ENCODE measurements at regions not wholly inside any gene's neighbourhood (a gene's known extent, or its start where the extent isn't known, plus 50 kb on each side); places are given as distances from the start of the nearest gene placed in this dataset.

DNA sequence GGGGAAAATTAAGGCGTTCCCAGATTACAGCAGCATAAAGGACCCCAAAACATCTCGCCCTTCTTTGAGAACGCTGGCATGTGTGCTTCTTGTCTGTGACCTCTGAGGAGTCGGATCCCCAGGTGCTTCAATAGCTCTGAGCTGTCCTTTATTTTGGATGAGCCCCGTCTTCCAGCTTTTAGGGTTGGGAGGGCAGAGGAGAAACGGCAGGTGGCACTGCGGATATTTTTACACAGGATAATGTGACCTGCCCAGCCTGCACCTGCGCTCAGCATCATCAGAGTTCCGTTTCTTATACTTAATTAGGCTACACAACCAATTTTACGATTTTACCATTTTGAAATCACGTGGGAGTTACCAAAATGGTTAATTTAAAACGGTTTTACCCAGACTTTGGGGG is 147.7 kb upstream of the RPS6KA2 start:
- no peak for DNase-seq (ENCODE audit: low read depth)

DNA sequence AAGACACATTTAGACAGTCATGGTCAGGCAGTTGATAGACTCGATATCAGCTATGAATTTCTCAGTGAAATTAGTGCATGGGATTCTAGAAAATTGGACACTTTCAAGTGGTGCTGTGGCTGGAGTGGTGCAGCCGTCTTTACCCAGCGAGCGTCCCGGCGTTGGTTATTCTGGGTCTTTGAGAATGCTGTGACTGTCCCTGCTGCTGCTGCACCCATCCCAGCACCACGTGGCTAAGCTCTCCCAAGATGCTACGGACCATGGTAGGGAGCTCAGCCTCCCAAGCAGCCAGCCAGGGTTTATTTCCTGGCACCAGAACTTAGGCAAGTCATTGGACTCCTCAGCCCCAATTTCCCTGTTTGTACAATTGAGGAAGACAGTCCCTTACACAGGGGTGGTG is 147.2 kb upstream of the RPS6KA2 start:
- DNase-seq (ENCODE audit: low read depth) = no peak

DNA sequence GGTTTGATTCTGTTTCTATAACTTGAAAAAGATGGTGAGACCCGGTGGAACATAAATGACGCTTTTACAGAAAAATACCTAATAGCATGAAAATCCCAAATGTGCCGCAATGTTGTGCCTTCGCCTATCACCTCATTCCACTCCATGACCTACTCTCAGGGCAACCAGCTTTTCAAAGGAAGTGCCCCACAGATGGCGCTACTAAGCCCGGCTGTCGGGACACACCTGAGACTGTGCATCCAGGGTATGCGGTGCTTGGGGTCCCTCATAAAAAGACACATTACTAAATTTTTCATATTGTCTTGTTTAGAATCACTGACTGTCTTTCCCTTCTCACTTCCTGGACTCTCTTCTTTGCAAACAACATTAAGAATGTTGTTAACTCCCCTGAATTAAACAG is 145.5 kb upstream of the RPS6KA2 start:
- DNase-seq (ENCODE audit: low read depth) = no peak

DNA sequence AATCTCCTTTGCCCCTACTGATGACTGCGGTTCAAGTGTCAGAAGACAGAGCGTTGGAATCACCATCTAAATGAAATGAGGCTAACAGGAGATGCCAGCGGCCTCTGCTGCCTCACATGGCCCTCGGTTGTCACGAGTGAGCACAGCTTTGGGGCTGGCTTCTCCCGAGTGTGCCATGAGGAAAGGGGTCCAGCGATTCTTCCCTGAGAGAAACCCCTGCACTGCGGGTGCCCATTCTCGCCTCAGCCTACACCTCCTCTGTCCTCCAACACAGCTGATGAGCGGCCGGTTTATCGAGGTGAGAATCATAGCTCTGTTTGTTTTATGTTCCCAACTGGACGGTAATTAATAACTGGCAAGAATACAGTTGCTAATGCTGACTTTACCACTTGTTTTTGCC is 144.7 kb upstream of the RPS6KA2 start:
- no peak for DNase-seq (ENCODE audit: low read depth)

DNA sequence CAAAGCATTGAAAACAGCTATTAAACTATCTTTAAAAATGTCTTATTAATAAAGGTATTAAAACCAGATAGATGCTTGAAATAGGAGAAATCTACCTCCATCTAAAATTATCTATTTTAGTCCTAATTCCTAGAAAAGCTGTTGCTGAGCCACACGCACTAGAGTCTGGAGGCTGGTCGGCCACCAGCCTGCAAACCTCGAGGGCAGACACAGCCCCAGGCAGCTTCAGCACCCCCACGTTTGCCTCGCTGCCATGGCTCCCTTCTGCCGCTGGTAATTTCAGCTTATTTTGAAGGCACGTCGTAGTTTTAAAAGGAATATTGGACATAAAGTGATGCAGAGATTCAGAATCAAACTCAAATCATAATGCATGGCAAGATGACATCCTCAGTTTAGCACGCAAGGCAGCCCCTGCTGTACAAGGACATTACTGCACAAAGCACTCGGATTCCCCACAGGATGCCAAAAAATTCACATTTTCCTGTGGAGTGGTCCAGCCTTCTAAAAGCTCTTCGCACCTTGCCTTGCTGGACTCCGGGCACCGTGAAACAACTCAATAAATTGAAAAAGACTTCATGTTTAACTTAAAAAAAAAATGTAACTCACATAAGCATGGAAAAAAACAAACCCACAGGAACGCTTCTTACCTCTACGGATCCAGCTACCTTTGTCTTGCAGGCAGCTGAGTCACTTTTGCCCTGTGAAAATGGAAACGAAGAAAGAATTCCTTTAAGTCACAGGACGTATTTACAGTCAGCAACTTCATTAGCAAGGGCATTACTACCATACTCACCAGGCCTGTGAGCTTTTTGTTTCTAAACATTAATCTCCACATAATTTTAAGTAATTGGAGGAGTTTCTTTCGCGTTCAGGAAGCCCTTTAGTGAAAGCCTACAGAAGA is 143.4 kb upstream of the RPS6KA2 start:
- DNase-seq (ENCODE audit: low read depth) = no peak

- no peak for DNase-seq (ENCODE audit: low read depth)
Observed at GRCh38 chr6:166769648-166770047, 142.6 kb upstream of the RPS6KA2 start.

GRCh38 chr6:166768761-166769160 is 141.7 kb upstream of the RPS6KA2 start:
- no peak for DNase-seq (ENCODE audit: low read depth)

- no peak for DNase-seq (ENCODE audit: low read depth)
Observed at GRCh38 chr6:166767230-166767629, 140.2 kb upstream of the RPS6KA2 start.

DNA sequence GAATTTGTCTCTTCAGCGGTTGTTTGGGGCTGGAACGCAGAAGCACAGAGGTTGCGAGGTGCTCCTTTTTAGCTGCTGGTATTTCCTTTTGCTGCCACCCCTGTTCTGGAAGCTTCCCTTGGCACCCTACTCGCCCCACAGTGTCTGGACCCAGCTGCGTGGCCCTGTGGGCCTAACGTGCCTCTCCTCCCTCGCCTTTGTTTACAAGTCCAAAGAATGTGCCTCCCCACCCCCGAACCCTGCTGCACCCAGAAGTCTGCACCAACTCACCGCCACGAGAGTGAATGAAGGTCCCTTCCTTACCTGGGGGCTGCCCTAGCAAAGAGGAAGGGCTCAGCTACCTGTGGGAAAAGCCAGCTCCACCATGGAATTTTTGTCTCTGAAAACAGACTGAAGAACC is 139.7 kb upstream of the RPS6KA2 start:
- DNase-seq (ENCODE audit: low read depth) = no peak

DNA sequence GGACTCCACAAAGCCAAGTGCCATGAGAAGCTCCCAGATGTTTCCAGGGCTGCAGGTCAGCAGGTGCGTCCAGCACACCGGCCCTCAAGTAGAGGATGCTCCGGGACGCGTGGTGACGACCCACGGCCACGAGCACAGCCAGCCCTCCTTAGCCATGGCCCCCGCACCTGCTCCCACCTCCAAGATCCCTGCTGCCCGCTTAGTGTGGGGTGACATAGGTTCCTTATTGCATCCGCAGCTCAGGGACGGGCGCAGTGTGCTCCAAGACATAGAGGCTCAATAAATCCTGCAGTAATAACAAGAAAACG is 138.1 kb upstream of the RPS6KA2 start:
- DNase-seq (ENCODE audit: low read depth) = no peak

DNA sequence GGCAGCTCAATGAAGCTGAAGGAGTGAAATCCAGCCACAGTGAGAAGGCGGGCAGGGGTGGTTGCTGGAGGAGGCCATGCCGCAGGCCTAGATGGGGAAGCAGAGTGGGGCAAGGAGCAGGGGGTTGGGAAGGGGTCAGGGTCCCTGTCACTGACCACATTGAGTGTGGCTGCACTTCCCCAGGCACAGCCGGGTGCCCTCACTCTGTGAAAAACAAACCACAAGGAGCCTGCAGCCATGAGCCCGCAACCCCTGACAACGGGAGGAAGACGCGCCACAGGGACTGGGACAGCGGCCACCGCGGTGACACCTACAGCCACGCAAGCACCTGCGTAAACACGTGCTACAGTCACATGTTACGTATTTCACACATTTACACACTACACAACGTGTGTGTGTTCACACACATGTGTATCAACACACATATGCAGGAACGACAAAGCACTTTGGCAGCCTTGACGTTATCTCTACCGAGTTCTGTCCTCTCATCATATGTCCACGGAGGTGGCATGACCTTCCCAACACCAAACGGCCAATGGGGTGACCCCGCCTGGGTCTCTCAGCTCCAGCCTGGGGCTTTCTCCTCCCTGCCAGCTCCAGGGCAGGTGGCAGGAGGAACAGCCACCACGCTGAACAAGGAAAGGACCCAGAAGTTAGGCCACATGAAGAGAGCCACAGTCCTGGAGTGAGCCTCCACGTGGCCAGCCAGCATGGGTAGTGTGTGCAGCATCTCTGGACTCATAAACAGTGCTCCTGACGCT is 137.6 kb upstream of the RPS6KA2 start:
- no peak for DNase-seq (ENCODE audit: low read depth)

DNA sequence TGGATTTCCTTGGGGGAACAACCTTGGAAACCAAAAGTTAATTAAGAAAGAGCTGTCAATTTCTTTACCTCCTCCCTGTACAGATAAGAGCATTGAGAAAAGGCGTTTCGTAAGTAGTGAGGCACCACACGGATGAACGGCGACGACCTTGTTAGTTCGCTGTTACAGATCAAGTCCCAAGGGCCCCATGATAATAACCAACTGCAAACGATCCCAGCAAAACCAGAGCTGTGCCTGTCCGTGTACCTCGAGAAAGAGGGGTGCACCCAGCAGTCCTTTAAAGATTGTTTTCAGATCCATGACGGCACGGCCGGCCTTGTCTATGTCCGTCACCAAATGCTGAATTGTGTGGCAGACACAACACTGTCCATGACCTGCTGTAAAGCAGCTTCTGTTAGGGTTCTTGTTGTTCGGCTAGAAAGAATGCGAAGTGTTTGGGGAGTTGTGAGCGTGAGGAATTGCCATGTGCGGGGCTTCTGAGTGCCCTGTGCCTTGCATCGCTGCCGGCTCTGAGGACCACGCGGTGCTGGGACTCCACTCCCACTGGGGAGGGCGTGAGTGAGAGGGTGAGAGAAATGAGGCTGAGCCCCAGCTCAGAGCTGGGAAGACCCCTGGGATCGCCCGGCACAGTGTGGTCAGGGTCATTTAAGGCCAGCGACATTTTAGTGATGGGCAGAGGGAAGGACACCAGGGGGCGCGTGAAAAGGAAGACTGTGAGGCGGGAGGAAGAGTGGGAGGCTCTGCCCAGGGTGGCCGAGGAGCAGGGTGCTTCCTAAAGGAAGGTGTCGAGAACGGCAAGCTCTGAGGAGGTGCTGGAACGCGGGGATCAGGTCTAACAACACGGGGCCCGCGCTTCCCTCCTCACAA is 136.8 kb upstream of the RPS6KA2 start:
- DNase-seq (ENCODE audit: low read depth) = no peak

- no peak for DNase-seq (ENCODE audit: low read depth)
Observed at GRCh38 chr6:166761801-166762200, 134.8 kb upstream of the RPS6KA2 start.

GRCh38 chr6:166760288-166760687 is 133.2 kb upstream of the RPS6KA2 start:
- no peak for DNase-seq (ENCODE audit: low read depth)

DNA sequence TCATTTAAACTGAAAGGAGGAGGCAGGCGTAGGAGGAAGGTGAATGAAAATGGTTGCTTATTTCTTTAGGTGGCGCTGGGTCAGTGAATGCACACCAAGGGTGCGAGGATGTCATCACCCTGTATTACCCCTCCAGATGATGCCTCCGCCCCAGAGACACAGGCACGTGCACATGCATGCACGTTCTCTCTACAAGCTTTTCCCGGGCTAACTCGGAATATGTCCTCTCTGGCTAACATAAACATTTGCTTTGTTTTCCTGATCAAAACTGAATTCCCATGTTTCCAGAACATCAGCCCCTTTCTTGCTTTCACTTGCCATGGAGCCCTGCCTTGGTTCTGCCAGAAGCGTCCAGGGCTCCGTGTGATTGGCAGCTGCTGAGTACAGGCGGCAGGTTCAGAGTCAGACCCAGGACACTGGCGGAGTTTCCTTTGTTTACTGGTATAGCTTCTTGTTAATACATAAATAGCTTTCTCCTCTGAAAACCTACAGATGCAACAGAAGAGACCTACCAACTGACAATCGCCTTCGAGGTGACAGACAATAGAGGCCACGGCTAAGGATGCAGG is 131.2 kb upstream of the RPS6KA2 start:
- no peak for DNase-seq (ENCODE audit: low read depth)

GRCh38 chr6:166757232-166758135 is 130.4 kb upstream of the RPS6KA2 start:
- DNase-seq (ENCODE audit: low read depth) = no peak

DNA sequence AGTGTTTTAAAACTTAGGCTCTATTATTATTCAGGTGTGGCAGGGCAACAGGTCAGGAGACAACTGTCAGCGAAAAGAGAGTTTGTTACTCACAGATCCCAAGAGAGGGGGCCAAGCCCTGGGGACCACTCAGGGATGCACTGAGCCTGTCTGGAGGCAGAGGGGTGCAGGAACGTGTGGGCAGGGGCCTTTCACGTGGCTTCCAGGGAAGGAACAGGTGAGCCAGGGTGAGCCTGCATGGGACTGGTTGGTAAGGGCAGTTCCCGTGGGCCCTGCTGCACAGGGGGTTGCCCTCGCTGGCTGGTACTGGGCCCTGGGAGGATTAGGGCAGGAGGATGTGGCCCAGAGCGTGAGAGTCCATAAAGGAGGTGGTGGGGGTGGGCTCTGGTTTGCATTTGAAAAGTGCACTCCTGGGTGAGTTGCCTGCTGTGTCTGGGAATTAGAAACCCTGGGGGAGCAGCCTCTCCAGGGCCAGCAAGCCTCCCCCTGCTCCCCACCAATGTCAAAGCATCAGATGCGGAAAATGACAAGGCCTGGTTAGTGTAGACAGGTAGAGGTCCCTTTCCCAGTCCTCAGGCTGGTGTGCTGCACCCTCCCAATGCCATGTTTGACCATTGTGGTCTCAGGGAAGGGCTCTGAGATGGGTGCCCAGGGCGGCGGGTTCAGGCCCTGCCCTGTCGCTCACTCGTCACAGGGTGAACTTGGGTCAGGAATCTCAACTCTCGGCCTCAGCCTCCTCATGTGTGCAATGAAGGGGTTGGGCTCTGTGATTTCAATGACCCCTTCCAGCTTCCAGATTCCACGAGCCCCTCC is 127.4 kb upstream of the RPS6KA2 start:
- no peak for DNase-seq (ENCODE audit: low read depth)

DNA sequence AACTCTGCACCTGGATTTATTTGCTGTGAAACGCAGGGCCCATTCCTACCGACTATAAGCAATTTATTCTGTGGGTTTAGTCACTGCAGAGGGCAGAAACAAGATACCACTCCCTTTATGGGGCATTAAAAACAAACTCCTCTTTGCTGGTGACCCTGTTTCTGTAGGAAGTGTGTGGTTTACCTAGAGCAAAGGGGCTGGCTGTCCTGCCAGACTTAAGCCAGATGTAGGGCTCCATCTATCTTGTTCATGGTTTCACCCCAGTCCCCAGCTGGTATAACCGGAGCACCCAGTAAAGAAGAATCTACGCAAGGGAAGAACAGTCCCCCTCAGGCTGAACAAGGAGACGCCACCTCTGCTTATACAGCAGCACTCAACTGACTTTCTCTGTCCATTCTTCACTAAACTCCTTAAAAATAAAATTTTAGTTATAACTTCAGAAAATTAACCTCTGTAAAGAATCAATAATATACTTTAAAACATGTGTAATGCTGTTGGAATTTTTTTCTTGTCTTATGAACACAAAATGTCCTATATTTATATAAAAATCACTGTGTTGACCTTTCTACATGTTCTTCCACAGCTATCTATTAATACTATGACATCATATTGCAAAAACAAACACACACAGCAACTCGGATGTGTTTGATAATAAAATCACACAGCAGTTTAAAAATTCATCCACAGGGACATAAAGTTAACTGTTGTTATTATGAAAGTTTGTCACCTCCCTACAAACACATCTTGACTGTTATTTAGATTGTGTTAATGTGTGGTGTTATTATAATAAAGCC is 126.1 kb upstream of the RPS6KA2 start:
- DNase-seq (ENCODE audit: low read depth) = no peak

DNA sequence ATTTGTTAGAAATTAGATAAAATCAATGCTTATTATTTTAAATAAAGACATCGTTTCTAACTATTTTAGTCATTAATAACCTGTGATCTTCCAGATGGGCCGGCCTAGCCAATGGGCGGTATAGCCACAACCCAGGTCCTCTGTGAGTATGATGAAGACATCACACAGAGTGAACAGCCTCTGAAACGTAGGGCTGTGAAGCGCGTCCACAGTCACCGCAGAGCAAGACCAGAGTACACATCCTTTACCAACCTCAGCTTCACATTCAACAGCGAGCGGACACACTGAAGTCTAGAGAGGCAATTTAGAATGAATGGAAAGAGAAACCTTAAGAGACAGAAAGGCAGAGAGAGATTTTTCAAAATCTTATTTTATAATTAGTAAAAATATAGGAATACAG is 125.0 kb upstream of the RPS6KA2 start:
- no peak for DNase-seq (ENCODE audit: low read depth)

Data from stimulated activated CD8-positive, alpha-beta memory T cell treated with anti-CD3 and anti-CD28 coated beads, Interleukin-15, amount 100 ng/mL, for 1 hour (primary cell).